DND-41 (cell line): ENCODE measurements at regions not wholly inside any gene's neighbourhood (a gene's known extent, or its start where the extent isn't known, plus 50 kb on each side); places are given as distances from the start of the nearest gene placed in this dataset.

Experiments
- CTCF ChIP-seq: IDR thresholded peaks from 2 replicates; pipeline ENCODE4 v1.5.1; 2012; ENCODE audit warnings: borderline replicate concordance, low read length, moderate library complexity, mild to moderate bottlenecking; ENCODE audit not compliant: poor library complexity, severe bottlenecking; ENCODE audit errors: extremely low read depth
- EZH2 ChIP-seq: IDR thresholded peaks from 3 replicates; pipeline ENCODE4 v1.6.1; 2012; ENCODE audit warnings: borderline replicate concordance, low read depth, mild to moderate bottlenecking, moderate library complexity, low read length, inconsistent platforms; ENCODE audit not compliant: severe bottlenecking

- TF ChIP-seq CTCF (no peak), EZH2 (no peak)
These were observed 331.3 kb upstream of the SEMA6A start for GRCh38 chr5:116905885-116906284.
